Right hindlimb (tissue), 1 donor: ENCODE measurements at regions not wholly inside any gene's neighbourhood (a gene's known extent, or its start where the extent isn't known, plus 50 kb on each side); places are given as distances from the start of the nearest gene placed in this dataset.
A peak's percentile ranks its signal among the peaks of the same experiment; 100 is the strongest.
"Not testable (repeated sequence)": the region's sequence is repeated elsewhere in the genome, so short reads cannot be mapped to it uniquely, and the experiment has no call there.

Source experiments
- DNase-seq: peaks from one replicate; pipeline ENCODE4 v3.0.0-alpha.2; 2018

DNA sequence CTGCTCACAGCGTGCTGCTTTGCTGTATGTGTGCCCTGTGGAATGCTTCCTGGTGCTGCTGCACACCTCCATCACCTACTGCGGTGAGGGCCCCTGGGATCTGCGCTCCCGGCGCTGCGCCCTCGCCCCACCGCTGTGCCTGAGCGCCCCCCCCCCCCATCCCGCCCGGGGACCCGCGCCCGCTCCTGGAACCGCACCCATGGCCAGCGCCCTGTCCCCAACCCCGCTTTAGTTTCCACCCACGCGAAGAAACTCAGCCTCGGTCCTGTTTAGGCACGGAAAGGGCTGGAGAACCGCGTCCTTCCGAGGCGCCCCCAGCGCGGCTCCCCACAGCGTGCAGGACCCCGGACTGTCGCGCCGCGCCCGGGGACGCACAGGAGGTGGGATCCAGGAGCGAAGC lies 265.5 kb downstream of the POTEB3 start:
- not testable (repeated sequence) for DNase-seq

DNA sequence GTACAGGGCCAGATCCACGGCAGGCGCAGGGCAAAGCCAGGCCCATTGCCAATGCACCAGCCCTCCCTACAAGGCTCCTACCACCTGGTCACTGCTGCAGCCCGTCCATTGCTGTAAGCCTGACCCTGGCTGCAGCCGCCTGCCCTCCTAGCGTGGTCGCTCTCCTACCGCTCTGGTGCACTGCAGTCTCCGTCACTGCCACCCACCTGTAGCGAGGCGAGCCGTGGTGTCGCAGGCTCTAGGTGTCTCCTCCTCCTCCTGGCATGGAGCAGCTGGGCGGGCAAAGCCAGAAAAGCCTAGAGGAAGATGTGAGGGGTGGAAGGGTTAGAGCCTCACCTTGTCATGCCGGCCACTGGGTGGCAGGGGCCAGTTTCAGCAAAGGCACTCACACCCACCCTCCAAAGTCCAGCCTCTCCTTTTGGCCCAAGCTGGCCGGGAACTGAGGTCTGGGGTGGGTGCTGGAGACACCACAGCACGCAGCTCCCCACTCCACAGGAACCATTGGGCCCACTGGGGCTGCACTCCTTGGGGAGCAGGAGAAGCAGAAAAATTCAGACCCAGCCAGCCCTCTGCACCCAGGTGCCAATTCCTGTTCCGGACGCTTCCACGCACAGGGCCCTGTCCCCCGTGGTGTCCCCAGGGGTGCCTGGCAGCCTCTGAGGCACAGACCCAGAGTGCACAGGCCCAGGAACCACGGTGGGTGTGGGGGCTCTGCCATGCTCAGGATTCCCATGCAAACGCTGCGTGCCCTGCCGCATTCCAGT lies 285.3 kb upstream of the POTEB2 start:
- DNase-seq: not testable (repeated sequence)

DNA sequence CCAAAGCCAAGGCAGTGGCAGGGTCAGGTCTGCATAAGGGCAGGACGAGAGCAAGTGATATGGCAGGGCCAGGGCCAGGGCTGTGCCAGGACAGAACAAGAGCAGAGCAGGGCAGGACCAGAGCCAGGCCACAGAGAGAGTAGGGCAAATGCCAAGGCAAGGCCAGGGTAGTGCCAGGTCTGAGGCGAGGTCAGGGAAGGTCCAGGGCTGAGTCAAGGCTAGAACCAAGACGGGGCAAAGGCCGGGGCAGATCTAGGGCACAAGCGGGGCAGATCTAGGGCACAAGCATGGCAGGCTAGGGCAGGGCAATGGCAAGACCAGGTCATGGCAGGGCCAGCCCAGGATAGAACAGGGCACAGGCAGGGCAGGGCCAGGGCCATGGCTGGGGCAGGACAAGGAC lies 282.0 kb upstream of the POTEB2 start:
- not testable (repeated sequence) for DNase-seq

DNA sequence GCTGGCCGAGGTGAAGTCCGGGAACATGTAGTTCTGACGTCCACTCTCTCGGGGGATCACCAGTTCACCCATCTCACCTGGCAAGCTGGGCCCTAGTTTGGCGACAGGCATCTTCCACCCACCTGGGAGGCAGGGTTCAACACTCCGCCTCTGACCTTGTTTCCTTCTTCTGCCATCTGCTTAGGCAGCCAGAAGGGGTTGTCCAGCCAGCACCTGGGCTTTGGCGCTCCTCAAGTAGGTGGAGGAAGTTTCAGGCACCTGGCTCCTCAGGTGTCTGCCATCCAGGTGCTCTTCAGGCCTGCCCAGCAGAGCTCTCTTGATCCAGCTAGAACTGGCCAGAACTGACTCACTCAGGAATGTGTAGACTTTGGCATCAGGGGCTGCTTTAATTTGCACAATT lies 267.8 kb upstream of the POTEB2 start:
- not testable (repeated sequence) for DNase-seq

DNA sequence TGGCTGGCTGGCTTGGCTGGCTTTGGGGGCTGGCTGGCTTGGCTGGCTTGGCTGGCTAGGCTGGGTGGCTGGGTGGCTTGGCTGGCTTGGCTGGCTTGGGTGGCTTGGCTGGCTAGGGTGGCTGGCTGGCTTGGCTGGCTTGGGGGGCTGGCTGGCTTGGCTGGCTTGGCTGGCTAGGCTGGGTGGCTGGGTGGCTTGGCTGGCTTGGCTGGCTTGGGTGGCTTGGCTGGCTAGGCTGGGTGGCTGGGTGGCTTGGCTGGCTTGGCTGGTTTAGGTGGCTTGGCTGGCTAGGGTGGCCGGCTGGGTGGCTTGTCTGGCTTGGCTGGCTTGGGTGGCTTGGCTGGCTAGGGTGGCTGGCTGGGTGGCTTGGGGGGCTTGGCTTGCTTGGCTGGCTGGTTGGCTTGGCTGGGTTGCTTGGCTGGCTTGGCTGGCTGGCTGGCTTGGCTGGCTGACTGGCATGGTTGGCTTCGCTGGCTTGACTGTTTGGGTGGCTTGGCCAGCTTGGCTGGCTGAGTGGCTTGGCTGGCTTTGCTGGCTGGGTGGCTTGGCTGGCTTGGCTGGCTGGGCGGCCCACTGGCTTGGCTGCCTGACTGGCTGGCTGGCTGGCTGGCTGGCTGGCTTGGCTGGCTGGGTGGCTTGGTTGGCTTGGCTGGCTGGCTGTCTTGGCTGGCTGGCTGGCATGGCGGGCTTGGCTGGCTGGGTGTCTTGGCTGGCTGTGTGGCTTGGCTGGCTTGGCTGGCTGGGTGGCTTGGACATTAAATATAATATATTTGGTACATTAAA lies 246.3 kb upstream of the POTEB2 start:
- not testable (repeated sequence) for DNase-seq

DNA sequence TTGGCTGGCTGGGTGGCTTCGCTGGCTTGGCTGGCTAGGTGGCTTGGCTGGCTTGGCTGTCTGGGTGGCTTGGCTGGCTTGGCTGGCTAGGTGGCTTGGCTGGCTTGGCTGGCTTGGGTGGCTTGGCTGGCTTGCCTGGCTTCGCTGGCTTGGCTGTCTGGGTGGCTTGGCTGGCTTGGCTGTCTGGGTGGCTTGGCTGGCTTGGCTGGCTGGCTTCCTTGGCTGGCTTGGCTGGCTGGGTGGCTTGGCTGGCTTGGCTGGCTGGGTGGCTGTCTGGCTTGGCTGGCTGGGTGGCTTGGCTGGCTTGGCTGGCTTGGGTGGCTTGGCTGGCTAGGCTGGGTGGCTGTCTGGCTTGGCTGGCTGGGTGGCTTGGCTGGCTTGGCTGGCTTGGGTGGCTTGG lies 245.7 kb upstream of the POTEB2 start:
- DNase-seq: peak; percentile 8

DNA sequence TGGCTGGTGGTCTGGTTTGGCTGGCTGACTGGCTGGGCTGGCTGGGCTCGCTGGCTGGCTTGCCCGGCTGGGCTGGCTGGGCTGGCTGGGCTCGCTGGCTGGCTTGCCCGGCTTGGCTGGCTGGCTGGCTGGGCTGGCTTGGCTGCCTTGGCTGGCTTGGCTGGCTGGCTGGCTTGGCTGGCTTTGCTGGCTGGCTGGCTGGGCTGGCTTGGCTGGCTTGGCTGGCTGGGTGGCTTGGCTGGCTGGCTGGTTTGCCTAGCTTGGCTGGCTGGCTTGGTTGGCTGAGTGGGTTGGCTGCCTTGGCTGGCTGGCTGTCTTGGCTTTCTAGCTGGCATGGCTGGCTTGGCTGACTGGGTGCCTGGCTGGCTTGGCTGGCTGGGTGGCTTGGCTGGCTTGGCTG lies 245.1 kb upstream of the POTEB2 start:
- DNase-seq: not testable (repeated sequence)

DNA sequence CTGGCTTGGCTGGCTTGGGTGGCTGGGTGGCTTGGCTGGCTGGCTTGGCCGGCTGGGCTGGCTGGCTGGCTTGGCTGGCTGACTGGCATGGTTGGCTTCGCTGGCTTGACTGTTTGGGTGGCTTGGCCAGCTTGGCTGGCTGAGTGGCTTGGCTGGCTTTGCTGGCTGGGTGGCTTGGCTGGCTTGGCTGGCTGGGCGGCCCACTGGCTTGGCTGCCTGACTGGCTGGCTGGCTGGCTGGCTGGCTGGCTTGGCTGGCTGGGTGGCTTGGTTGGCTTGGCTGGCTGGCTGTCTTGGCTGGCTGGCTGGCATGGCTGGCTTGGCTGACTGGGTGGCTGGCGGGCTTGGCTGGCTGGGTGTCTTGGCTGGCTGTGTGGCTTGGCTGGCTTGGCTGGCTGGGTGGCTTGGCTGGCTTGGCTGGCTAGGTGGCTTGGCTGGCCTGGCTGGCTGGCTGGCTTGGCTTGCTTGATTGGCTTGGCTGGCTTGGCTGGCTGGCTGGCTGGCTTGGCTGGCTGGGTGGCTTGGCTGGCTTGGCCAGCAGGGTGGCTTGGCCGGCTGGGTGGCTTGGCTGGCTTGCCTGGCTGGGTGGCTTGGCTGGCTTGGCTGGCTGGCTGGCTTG lies 244.2 kb upstream of the POTEB2 start:
- DNase-seq: not testable (repeated sequence)

DNA sequence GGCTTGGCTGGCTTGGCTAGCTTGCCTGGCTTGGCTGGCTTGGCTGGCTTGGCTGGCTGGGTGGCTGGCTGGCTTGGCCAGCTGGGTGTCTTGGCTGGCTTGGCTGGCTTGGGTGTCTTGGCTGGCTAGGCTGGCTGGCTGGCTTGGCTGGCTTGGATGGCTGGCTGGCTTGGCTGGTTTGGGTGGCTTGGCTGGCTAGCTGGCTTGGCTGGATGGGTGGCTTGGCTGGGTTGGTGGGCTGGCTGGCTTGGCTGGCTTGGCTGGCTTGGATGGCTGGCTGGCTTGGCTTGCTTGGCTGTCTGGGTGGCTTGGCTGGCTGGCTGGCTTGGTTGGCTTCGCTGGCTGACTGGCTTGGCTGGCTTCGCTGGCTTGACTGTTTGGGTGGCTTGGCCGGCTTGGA lies 242.3 kb upstream of the POTEB2 start:
- not testable (repeated sequence) for DNase-seq

DNA sequence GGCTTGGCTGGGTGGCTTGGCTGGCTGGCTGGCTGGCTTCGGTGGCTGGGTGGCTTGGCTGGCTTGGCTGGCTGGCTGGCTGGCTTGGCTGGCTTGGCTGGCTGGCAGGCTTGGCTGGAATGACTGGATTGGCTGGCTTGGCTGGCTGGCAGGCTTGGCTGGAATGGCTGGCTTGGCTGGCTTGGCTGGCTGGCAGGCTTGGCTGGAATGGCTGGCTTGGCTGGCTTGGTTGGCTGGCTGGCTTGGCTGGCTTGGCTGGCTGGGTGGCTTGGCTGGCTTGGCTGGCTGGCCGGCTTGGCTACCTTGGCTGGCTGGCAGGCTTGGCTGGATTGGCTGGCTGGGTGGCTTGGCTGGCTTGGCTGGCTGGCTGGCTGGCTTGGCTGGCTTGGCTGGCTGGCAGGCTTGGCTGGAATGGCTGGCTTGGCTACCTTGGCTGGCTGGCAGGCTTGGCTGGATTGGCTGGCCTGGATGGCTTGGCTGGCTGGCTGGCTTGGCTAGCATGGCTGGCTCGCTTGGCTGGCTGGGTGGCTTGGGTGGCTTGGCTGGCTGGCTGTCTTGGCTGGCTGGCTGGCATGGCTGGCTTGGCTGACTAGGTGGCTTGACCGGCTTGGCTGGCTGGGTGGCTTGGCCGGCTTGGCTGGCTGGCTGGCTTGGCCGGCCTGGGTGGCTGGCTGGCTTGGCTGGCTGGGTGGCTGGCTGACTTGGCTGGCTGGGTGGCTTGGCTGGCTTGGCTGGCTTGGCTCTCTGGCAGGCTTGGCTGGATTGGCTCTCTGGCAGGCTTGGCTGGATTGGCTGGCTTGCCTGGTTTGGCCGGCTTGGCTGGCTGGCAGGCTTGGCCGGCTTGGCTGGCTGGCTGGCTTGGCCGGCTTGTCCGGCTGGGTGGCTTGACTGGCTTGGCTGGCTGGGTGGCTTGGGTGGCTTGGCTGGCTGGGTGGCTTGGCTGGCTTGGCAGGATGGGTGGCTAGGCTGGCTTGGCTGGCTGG lies 241.6 kb upstream of the POTEB2 start:
- DNase-seq: not testable (repeated sequence)

DNA sequence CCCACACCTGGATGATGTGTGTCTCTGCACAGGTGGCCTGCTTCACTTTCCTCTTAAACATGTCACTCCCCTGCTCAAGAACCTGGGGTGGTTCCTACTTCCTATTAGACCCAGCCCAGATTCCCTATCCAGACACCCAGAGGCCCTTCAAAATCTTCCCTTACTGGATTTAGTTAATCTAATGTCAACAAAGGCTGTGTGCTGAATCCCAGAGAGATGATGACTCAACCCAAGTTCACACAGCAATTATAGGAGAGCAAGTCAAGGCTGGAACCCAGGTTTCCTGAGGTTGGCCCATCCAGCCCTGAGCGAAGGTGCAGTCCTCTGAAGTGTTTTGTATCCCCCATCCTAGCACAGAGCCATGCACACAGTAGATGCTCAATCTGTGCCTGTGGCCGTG lies 230.5 kb upstream of the POTEB2 start:
- DNase-seq: not testable (repeated sequence)

DNA sequence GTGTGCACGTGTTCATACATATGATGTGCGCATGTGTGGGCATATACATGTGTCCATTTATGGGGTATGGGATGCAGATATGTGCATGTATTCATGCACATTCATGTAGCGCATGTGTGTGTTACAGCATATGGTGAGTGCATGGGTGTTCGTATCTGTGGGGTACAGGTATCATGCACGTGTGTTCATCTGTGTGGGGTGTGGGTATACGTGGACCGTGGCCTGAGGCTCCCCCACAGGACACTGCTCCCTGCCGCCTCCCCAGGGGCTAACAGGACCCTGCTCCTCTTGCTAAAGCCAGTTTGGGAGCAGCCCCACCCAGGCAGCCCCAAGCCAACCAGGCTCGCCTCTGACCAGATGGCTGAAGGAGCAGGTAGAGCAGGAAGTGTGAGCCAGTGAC lies 213.4 kb upstream of the POTEB2 start:
- not testable (repeated sequence) for DNase-seq

DNA sequence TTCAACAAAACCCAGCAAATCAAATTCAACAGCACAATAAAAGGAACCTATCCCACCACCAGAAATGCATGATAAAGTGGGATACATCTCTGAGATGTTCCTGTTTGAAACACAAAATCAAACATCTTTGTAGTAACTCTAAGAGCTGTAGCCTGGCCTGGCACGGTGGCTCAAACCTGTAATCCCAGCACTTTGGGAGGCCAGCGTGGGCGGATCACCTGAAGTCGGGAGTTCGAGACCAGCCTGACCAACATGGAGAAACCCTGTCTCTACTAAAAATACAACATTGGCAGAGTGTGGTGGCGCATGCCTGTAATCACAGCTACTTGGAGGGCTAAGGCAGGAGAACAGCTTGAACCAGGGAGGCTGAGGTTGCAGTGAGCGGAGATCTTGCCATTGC lies 202.8 kb upstream of the POTEB2 start:
- not testable (repeated sequence) for DNase-seq

DNA sequence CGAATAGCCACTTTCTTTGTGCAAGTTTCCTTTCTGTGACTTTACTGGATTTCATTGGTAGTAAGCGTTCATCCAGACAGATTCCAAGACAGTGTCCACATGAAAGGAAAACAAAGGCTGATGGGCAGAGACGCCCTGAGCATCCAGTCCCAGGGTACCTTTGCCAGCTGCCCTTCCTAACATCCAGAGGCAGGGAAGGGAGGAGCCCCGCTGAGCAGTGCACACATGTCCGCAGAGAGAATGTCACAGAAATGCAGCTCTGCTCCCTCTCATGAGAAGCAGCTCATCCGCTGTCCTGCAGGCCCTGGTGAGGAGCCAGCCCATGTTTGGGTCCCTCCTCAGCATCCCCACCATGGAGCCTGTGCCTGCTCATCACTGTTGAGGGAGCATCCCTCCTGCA lies 197.4 kb upstream of the POTEB2 start:
- not testable (repeated sequence) for DNase-seq

DNA sequence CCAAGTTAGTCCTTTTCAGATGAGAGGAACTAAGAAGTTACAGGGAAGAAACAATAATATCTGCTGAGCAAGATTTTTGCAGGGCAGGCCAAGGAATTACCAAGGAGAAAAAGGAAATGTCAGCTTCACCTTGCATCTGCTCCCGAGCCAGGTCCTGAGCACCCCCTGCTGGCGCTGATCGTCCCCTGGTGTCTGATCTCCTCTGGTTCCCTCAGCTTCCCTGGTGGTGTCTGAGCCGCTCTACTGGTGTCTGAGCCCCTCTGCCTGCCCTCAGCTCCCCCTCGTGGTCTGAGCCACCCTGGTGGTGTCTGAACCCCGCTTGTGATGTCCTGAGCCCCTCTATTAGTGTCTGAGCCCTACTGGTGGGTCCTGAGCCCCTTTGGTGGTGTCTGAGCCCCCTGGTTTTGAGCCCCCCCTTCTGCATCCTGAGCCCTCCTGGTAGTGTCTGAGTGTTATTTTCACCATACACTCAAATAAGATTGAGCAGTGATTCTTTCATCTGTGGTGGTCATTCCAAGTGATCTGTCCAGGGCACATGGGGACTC lies 196.6 kb upstream of the POTEB2 start:
- DNase-seq: not testable (repeated sequence)

DNA sequence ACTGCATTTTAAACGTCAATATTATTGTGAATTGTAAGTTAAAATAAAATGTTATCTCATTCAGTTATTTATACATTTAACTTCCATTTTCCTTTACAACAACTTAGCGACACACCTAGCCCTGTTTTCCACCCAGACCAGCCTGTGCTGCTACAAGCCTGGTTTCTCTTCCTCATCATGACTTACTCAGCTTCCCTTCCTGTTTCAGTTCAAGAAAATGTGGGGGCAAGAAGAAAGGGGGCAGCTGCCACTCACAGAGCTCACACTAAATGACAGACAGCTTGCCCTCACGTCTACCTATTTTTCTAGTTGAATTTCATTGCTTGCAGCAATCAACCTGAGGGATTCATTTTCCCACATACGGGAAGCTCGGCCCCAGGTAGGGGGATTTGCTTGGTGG lies 185.8 kb upstream of the POTEB2 start:
- not testable (repeated sequence) for DNase-seq

DNA sequence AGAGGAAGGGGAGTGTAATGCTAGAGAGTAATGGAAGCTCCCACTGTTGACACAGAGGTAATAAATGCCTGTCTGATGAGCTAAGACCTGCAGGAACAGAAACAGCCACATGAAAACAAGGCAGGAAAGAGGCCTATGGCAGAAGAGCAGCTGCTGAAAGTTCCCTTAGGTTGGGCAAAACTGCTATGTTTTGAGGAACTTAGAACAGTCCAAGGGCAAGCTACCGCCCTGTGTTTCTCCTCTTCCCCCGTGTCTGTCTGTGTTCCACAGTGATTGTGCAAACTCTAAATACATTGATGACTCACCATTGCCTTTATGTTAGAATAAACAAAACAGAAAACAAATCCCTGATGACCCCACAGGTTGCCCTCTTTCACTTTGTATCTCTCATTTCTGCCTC lies 165.6 kb upstream of the POTEB2 start:
- not testable (repeated sequence) for DNase-seq

DNA sequence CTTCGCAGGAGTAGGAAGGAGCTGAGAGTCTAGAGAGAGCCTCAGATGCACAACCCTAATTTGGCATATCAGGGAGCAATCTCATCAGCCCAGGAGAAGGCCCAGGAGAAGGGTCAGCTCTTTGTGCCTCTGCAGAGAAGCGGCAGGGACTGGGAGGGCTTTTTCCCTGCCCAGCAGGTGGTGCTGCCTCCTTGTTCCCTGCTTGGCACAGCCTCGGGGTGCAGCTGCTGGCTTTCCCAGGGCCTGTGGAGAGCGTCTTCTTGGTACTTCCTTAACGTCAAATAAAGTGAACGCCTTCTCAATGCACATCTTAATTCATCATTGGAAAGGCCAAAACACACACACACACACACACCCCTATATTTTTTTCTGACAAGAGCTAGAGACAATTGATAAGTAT lies 162.9 kb upstream of the POTEB2 start:
- not testable (repeated sequence) for DNase-seq

DNA sequence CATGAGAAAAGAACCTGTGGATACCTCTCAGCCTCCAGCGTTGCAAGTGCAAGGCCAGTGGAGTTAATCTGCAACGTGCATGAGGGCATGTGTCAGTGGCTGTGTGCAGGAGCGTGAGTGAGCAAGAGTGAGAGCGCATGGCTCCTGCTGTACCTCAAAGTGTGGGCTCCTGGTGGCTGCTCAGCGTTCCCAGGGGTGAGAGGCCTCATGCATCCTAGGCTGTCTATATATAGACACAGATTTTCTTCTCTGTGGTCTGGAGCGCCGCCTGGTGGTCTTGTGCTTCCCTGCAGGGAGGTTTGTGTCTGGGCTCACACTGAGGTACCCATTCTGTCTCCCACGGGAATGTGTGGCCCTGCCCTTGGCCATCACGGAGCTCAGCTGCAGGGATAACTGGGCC lies 161.8 kb upstream of the POTEB2 start:
- DNase-seq: not testable (repeated sequence)

DNA sequence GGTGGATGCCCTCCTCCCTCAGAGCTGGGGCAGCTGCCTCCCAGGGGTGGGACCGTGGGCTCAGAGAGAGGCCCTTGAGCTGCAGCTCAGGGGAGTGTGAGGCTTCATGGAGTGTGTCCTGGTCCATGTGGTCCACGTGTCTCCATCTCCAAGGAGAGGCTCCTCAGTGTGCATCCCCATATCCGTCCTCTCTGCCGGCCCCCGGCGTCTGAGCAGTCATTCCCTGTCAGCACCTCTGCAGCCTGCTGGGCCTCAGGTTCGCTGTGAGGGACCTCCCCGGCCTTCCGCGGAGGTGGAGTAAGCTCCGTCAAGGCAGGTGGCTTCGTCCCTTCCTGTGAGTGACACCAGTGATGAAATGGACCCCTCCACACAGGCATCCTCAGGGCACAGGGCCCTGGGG lies 160.7 kb upstream of the POTEB2 start:
- not testable (repeated sequence) for DNase-seq

DNA sequence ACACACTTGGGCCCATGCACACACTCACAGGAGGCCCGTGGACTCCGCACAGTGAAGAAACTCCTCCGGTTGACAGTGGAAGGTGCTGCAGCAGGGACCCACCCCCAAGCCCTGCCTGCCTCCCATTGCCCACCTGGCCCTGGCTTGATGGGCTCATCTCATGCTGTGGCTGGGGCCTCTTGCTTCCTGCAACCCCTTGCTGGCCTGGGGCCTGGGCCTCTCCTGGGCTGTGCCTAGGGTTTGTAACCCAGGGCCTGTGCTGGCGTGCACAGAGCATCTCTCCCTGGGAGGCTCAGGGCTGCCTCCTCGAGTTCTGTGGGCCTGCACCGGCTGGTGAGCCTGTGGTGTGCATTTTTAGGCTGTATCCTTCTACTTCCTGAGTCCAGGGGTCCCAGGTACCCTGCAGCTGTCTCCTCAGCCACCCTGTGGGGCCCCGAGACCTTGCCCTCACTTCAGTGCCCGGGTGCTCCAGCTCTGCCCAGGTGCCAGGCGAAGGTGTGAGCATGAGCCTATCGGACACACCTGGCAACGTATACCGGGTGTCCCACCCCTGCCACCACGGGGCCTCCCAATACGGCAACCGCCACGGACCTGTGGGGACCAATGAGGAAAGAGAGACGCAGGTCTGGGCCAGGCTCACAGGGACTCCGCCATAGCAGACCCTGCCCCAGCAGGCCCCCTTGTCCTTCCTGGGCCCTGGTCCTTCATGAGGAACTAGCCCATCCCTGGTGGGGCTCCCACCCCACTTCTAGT lies 158.3 kb upstream of the POTEB2 start:
- not testable (repeated sequence) for DNase-seq
